WI38 (cell line): ENCODE measurements at regions not wholly inside any gene's neighbourhood (a gene's known extent, or its start where the extent isn't known, plus 50 kb on each side); places are given as distances from the start of the nearest gene placed in this dataset.

Experiments
- H3K4me3 ChIP-seq: 2 replicates; pipeline ENCODE4 v1.5.1; 2011; ENCODE audit warnings: low read depth, mild to moderate bottlenecking, control low read depth, low read length
- CTCF ChIP-seq: IDR thresholded peaks from 2 replicates; pipeline ENCODE4 v1.5.1; 2012; ENCODE audit warnings: low read depth, mild to moderate bottlenecking, control low read depth, low read length

GRCh38 chr4:182175788-182176519 lies 67.2 kb upstream of the TENM3 start:
- no peak for TF ChIP-seq CTCF
- no peak overlapping the region for H3K4me3 ChIP-seq

- no peak overlapping the region for H3K4me3 ChIP-seq
- no peak for TF ChIP-seq CTCF
Observed at GRCh38 chr4:182177166-182177565, 66.0 kb upstream of the TENM3 start.

- TF ChIP-seq CTCF: no peak
- no peak overlapping the region for H3K4me3 ChIP-seq
Observed at GRCh38 chr4:182179105-182179504, 64.1 kb upstream of the TENM3 start.

GRCh38 chr4:182179751-182180150 lies 63.5 kb upstream of the TENM3 start:
- H3K4me3 ChIP-seq: no peak overlapping the region
- TF ChIP-seq CTCF: no peak

GRCh38 chr4:182185491-182185890 lies 57.7 kb upstream of the TENM3 start:
- TF ChIP-seq CTCF: no peak
- H3K4me3 ChIP-seq: peak overlapping the region; percentile 39

- H3K4me3 ChIP-seq: no peak overlapping the region
- TF ChIP-seq CTCF: no peak
Observed at GRCh38 chr4:182187674-182188073, 55.5 kb upstream of the TENM3 start.

- no peak for TF ChIP-seq CTCF
- no peak overlapping the region for H3K4me3 ChIP-seq
Observed at GRCh38 chr4:182188622-182189021, 54.6 kb upstream of the TENM3 start.
